ENCODE measurements at regions not wholly inside any gene's neighbourhood (a gene's known extent, or its start where the extent isn't known, plus 50 kb on each side); places are given as distances from the start of the nearest gene placed in this dataset.

DNA sequence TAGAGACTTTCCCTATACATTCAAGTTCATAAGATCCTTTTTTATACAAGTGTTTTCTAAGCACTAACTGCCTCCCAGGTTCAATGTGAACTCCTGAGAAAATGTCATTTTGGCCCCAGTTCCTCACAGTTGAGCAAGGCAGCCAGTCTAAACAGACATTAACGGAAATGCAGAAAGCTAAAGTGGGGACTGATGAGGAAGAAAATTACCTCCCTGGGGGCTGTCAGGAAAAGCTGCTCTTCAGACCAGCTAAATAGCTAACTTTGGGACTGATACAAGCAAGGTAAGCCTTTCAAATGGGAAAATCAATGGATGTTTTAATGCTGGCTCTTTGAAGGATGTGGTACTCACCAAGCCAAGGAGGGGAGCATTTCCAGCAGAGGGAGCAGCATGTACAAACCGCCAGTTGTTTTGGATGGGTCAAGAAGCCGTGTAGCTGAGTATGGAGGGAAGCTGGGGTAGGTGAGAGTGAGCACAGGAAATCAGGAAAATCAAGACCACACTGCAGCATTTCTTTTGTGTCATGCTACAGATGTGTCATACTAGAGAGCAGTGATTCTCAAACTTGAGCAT lies 180.8 kb upstream of the CHD6 start:
- TF ChIP-seq, protein P1, sequence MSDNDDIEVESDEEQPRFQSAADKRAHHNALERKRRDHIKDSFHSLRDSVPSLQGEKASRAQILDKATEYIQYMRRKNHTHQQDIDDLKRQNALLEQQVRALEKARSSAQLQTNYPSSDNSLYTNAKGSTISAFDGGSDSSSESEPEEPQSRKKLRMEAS (IDR thresholded peaks at IDR 0.05), result no peak
- TF ChIP-seq, protein P2, sequence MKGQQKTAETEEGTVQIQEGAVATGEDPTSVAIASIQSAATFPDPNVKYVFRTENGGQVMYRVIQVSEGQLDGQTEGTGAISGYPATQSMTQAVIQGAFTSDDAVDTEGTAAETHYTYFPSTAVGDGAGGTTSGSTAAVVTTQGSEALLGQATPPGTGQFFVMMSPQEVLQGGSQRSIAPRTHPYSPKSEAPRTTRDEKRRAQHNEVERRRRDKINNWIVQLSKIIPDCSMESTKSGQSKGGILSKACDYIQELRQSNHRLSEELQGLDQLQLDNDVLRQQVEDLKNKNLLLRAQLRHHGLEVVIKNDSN (IDR thresholded peaks at IDR 0.05), result no peak
- TF ChIP-seq NFIC (IDR thresholded peaks at IDR 0.05), result no peak
- TF ChIP-seq EGR1 (IDR thresholded peaks at IDR 0.05), result no peak
- no peak for TF ChIP-seq CEBPB (IDR thresholded peaks at IDR 0.05)
- TF ChIP-seq ZBTB7A (IDR thresholded peaks at IDR 0.05; ENCODE audit: low read depth), result no peak
- TF ChIP-seq EP300 (IDR thresholded peaks at IDR 0.05; ENCODE audit: borderline replicate concordance), result no peak
- no peak for TF ChIP-seq TEAD4 (IDR thresholded peaks at IDR 0.05)
- no peak for TF ChIP-seq FOXM1 (IDR thresholded peaks at IDR 0.05; ENCODE audit: borderline replicate concordance, low read depth)
- TF ChIP-seq TCF12 (IDR thresholded peaks at IDR 0.05; ENCODE audit: low read depth), result no peak
- no peak for TF ChIP-seq YY1 (IDR thresholded peaks at IDR 0.05; ENCODE audit: low read depth)
- no peak for TF ChIP-seq RAD21 (IDR thresholded peaks at IDR 0.05; ENCODE audit: low read depth)
- TF ChIP-seq, protein P3, sequence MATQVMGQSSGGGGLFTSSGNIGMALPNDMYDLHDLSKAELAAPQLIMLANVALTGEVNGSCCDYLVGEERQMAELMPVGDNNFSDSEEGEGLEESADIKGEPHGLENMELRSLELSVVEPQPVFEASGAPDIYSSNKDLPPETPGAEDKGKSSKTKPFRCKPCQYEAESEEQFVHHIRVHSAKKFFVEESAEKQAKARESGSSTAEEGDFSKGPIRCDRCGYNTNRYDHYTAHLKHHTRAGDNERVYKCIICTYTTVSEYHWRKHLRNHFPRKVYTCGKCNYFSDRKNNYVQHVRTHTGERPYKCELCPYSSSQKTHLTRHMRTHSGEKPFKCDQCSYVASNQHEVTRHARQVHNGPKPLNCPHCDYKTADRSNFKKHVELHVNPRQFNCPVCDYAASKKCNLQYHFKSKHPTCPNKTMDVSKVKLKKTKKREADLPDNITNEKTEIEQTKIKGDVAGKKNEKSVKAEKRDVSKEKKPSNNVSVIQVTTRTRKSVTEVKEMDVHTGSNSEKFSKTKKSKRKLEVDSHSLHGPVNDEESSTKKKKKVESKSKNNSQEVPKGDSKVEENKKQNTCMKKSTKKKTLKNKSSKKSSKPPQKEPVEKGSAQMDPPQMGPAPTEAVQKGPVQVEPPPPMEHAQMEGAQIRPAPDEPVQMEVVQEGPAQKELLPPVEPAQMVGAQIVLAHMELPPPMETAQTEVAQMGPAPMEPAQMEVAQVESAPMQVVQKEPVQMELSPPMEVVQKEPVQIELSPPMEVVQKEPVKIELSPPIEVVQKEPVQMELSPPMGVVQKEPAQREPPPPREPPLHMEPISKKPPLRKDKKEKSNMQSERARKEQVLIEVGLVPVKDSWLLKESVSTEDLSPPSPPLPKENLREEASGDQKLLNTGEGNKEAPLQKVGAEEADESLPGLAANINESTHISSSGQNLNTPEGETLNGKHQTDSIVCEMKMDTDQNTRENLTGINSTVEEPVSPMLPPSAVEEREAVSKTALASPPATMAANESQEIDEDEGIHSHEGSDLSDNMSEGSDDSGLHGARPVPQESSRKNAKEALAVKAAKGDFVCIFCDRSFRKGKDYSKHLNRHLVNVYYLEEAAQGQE (IDR thresholded peaks at IDR 0.05; ENCODE audit: low read depth), result no peak
- no peak for TF ChIP-seq CREB1 (IDR thresholded peaks at IDR 0.05; ENCODE audit: low read depth)
- no peak for TF ChIP-seq TAF1 (IDR thresholded peaks at IDR 0.05; ENCODE audit: low read depth)

DNA sequence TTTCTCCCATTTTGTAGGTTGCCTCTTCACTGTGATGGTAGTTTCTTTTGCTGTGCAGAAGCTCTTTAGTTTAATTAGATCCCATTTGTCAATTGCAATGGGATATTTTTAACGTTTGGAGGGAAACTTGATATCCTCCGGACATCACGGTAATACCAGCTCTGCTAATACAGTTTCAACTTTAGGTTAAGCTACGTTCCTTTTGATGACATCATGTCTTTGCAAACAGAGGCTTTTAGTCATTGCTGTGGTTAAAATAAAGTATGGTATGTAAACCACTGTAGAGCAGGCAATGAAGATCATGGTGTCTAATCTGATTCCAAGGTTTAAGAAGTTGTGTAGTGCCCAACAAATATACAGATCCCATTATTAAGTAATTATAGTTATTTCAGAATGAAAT lies 168.0 kb upstream of the CHD6 start:
- TF ChIP-seq RAD21 (IDR thresholded peaks at IDR 0.05; ENCODE audit: low read depth) (no peak), CREB1 (IDR thresholded peaks at IDR 0.05; ENCODE audit: low read depth) (no peak), EGR1 (IDR thresholded peaks at IDR 0.05) (no peak), TCF12 (IDR thresholded peaks at IDR 0.05; ENCODE audit: low read depth) (no peak), TAF1 (IDR thresholded peaks at IDR 0.05; ENCODE audit: low read depth) (no peak), ZBTB7A (IDR thresholded peaks at IDR 0.05; ENCODE audit: low read depth) (no peak), EP300 (IDR thresholded peaks at IDR 0.05; ENCODE audit: borderline replicate concordance) (no peak), FOXM1 (IDR thresholded peaks at IDR 0.05; ENCODE audit: borderline replicate concordance, low read depth) (no peak), NFIC (IDR thresholded peaks at IDR 0.05) (no peak), TEAD4 (IDR thresholded peaks at IDR 0.05) (no peak), YY1 (IDR thresholded peaks at IDR 0.05; ENCODE audit: low read depth) (no peak)
- TF ChIP-seq, protein P3 (IDR thresholded peaks at IDR 0.05; ENCODE audit: low read depth), result no peak
- TF ChIP-seq, protein P1 (IDR thresholded peaks at IDR 0.05), result no peak
- TF ChIP-seq, protein P2 (IDR thresholded peaks at IDR 0.05), result no peak

DNA sequence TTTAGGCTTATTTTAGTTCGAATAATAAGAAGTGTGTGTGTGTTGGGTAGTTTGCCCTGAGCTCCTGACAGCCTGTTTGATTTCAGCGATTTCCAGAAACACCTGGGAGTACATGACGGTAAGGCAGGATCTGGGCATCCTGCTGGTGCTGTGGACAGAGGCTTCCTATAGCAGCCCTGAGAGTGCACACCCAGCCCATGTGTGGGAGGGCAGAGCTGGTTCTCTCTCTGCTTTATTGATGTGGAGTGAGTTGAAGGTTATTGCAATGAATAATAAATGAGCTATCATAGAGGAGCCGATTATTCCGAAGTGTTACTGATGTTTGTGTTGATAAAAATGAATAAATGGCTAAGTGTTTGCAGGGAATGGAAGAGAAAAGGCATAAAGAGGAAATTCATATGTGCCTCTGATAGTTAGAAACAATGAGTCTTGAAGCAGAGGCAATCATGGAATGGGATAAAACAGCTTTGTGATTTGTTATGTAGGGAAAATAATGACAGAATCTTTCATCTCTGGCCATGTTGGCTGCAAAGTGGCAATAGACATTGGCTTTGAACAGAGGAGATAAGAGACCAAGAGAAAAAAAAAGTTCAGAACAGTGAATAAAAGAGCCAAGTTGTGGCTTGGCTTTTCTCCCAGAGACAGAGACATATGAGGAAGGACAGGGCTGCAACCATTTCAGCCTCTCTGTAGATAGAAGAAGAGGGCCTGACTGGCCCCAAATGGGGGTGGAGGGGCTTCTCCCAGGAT lies 166.2 kb upstream of the CHD6 start:
- TF ChIP-seq, protein P2 (IDR thresholded peaks at IDR 0.05), result no peak
- TF ChIP-seq EGR1 (IDR thresholded peaks at IDR 0.05), result no peak
- TF ChIP-seq, protein P3 (IDR thresholded peaks at IDR 0.05; ENCODE audit: low read depth), result no peak
- no peak for TF ChIP-seq NFIC (IDR thresholded peaks at IDR 0.05)
- no peak for TF ChIP-seq CEBPB (IDR thresholded peaks at IDR 0.05)
- no peak for TF ChIP-seq ZBTB7A (IDR thresholded peaks at IDR 0.05; ENCODE audit: low read depth)
- no peak for TF ChIP-seq TCF12 (IDR thresholded peaks at IDR 0.05; ENCODE audit: low read depth)
- no peak for TF ChIP-seq RAD21 (IDR thresholded peaks at IDR 0.05; ENCODE audit: low read depth)
- TF ChIP-seq FOXM1 (IDR thresholded peaks at IDR 0.05; ENCODE audit: borderline replicate concordance, low read depth), result no peak
- no peak for TF ChIP-seq YY1 (IDR thresholded peaks at IDR 0.05; ENCODE audit: low read depth)
- TF ChIP-seq, protein P1 (IDR thresholded peaks at IDR 0.05), result no peak
- no peak for TF ChIP-seq TAF1 (IDR thresholded peaks at IDR 0.05; ENCODE audit: low read depth)
- TF ChIP-seq EP300 (IDR thresholded peaks at IDR 0.05; ENCODE audit: borderline replicate concordance), result no peak
